ENCODE measurements at regions not wholly inside any gene's neighbourhood (a gene's known extent, or its start where the extent isn't known, plus 50 kb on each side); places are given as distances from the start of the nearest gene placed in this dataset.

DNA sequence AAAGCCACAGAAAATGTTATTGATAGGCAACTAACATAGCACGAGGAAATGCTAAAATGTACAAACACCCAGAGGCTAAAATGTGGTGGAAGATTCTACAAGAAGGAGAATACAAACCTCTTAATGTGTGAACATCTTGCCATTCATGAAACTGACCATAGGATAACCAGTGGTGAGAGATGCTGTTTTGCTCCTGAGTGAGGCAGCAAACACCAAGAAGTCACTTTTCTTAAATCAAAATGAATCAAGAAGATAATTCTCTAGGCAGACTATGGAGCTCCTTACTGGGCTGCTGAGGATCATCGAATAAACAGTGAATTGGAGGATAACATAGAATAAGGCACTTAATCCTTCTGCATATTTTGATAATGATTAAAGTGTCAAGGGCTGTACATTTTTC is 375.4 kb upstream of the SLITRK6 start (continued):
- TF ChIP-seq, protein P1, sequence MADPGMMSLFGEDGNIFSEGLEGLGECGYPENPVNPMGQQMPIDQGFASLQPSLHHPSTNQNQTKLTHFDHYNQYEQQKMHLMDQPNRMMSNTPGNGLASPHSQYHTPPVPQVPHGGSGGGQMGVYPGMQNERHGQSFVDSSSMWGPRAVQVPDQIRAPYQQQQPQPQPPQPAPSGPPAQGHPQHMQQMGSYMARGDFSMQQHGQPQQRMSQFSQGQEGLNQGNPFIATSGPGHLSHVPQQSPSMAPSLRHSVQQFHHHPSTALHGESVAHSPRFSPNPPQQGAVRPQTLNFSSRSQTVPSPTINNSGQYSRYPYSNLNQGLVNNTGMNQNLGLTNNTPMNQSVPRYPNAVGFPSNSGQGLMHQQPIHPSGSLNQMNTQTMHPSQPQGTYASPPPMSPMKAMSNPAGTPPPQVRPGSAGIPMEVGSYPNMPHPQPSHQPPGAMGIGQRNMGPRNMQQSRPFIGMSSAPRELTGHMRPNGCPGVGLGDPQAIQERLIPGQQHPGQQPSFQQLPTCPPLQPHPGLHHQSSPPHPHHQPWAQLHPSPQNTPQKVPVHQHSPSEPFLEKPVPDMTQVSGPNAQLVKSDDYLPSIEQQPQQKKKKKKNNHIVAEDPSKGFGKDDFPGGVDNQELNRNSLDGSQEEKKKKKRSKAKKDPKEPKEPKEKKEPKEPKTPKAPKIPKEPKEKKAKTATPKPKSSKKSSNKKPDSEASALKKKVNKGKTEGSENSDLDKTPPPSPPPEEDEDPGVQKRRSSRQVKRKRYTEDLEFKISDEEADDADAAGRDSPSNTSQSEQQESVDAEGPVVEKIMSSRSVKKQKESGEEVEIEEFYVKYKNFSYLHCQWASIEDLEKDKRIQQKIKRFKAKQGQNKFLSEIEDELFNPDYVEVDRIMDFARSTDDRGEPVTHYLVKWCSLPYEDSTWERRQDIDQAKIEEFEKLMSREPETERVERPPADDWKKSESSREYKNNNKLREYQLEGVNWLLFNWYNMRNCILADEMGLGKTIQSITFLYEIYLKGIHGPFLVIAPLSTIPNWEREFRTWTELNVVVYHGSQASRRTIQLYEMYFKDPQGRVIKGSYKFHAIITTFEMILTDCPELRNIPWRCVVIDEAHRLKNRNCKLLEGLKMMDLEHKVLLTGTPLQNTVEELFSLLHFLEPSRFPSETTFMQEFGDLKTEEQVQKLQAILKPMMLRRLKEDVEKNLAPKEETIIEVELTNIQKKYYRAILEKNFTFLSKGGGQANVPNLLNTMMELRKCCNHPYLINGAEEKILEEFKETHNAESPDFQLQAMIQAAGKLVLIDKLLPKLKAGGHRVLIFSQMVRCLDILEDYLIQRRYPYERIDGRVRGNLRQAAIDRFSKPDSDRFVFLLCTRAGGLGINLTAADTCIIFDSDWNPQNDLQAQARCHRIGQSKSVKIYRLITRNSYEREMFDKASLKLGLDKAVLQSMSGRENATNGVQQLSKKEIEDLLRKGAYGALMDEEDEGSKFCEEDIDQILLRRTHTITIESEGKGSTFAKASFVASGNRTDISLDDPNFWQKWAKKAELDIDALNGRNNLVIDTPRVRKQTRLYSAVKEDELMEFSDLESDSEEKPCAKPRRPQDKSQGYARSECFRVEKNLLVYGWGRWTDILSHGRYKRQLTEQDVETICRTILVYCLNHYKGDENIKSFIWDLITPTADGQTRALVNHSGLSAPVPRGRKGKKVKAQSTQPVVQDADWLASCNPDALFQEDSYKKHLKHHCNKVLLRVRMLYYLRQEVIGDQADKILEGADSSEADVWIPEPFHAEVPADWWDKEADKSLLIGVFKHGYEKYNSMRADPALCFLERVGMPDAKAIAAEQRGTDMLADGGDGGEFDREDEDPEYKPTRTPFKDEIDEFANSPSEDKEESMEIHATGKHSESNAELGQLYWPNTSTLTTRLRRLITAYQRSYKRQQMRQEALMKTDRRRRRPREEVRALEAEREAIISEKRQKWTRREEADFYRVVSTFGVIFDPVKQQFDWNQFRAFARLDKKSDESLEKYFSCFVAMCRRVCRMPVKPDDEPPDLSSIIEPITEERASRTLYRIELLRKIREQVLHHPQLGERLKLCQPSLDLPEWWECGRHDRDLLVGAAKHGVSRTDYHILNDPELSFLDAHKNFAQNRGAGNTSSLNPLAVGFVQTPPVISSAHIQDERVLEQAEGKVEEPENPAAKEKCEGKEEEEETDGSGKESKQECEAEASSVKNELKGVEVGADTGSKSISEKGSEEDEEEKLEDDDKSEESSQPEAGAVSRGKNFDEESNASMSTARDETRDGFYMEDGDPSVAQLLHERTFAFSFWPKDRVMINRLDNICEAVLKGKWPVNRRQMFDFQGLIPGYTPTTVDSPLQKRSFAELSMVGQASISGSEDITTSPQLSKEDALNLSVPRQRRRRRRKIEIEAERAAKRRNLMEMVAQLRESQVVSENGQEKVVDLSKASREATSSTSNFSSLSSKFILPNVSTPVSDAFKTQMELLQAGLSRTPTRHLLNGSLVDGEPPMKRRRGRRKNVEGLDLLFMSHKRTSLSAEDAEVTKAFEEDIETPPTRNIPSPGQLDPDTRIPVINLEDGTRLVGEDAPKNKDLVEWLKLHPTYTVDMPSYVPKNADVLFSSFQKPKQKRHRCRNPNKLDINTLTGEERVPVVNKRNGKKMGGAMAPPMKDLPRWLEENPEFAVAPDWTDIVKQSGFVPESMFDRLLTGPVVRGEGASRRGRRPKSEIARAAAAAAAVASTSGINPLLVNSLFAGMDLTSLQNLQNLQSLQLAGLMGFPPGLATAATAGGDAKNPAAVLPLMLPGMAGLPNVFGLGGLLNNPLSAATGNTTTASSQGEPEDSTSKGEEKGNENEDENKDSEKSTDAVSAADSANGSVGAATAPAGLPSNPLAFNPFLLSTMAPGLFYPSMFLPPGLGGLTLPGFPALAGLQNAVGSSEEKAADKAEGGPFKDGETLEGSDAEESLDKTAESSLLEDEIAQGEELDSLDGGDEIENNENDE (IDR thresholded peaks at IDR 0.05; ENCODE audit: insufficient replicate concordance, low read length), result no peak
- TF ChIP-seq RNF2 (IDR thresholded peaks at IDR 0.05; ENCODE audit: borderline replicate concordance, low read depth, low read length, missing control alignments, poor library complexity, severe bottlenecking), result no peak
- peak; percentile 49 for TF ChIP-seq RAD21 (IDR thresholded peaks at IDR 0.05 in 1 of 2, conservative IDR thresholded peaks at IDR 0.05 in 1 of 2; ENCODE audit: low read depth in 2 of 2, low read length in 2 of 2)
- TF ChIP-seq, protein P2, sequence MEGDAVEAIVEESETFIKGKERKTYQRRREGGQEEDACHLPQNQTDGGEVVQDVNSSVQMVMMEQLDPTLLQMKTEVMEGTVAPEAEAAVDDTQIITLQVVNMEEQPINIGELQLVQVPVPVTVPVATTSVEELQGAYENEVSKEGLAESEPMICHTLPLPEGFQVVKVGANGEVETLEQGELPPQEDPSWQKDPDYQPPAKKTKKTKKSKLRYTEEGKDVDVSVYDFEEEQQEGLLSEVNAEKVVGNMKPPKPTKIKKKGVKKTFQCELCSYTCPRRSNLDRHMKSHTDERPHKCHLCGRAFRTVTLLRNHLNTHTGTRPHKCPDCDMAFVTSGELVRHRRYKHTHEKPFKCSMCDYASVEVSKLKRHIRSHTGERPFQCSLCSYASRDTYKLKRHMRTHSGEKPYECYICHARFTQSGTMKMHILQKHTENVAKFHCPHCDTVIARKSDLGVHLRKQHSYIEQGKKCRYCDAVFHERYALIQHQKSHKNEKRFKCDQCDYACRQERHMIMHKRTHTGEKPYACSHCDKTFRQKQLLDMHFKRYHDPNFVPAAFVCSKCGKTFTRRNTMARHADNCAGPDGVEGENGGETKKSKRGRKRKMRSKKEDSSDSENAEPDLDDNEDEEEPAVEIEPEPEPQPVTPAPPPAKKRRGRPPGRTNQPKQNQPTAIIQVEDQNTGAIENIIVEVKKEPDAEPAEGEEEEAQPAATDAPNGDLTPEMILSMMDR (IDR thresholded peaks at IDR 0.05; ENCODE audit: control extremely low read depth in 1 of 3, insufficient read depth in 1 of 3, low read depth in 1 of 3, low read length in 3 of 3), result peak in 1 of 3 experiments; percentile 31; a peak in 1 of 4 replicates
